IPS DF 4.7 (cell line): ENCODE measurements at regions not wholly inside any gene's neighbourhood (a gene's known extent, or its start where the extent isn't known, plus 50 kb on each side); places are given as distances from the start of the nearest gene placed in this dataset.

ENCODE experiments used
- DNase-seq: peaks from one replicate; pipeline ENCODE4 v3.0.0-alpha.2; 2013; ENCODE audit warnings: low spot score; ENCODE audit errors: extremely low read depth

- no peak for DNase-seq
Observed at GRCh38 chr3:13249664-13250390, 170.3 kb downstream of the NUP210 start.

GRCh38 chr3:13248640-13249039 lies 171.5 kb downstream of the NUP210 start:
- no peak for DNase-seq

- DNase-seq, result no peak
Observed at GRCh38 chr3:13245615-13245978, 172.4 kb upstream of the IQSEC1 start.

- DNase-seq, result no peak
Observed at GRCh38 chr3:13243586-13243985, 170.4 kb upstream of the IQSEC1 start.

GRCh38 chr3:13242364-13242737 lies 169.1 kb upstream of the IQSEC1 start:
- no peak for DNase-seq

GRCh38 chr3:13241621-13242363 lies 168.6 kb upstream of the IQSEC1 start:
- no peak for DNase-seq

- DNase-seq, result no peak
Observed at GRCh38 chr3:13240928-13241618, 167.8 kb upstream of the IQSEC1 start.

- no peak for DNase-seq
Observed at GRCh38 chr3:13239467-13239760, 166.2 kb upstream of the IQSEC1 start.

- DNase-seq, result no peak
Observed at GRCh38 chr3:13238687-13239466, 165.6 kb upstream of the IQSEC1 start.

- no peak for DNase-seq
Observed at GRCh38 chr3:13237776-13238490, 164.7 kb upstream of the IQSEC1 start.

- DNase-seq, result no peak
Observed at GRCh38 chr3:13236557-13237173, 163.4 kb upstream of the IQSEC1 start.

GRCh38 chr3:13235897-13236296 lies 162.7 kb upstream of the IQSEC1 start:
- DNase-seq, result no peak

GRCh38 chr3:13235079-13235478 lies 161.8 kb upstream of the IQSEC1 start:
- no peak for DNase-seq

- no peak for DNase-seq
Observed at GRCh38 chr3:13234666-13235065, 161.4 kb upstream of the IQSEC1 start.

- no peak for DNase-seq
Observed at GRCh38 chr3:13233487-13234485, 160.6 kb upstream of the IQSEC1 start.

GRCh38 chr3:13231781-13232666 lies 158.8 kb upstream of the IQSEC1 start:
- no peak for DNase-seq

- peak; percentile 74 for DNase-seq
Observed at GRCh38 chr3:13229273-13229949, 156.2 kb upstream of the IQSEC1 start.

GRCh38 chr3:13228584-13228983 lies 155.4 kb upstream of the IQSEC1 start:
- DNase-seq, result no peak
